A673 (cell line): ENCODE measurements at regions not wholly inside any gene's neighbourhood (a gene's known extent, or its start where the extent isn't known, plus 50 kb on each side); places are given as distances from the start of the nearest gene placed in this dataset.

ENCODE experiments used
- BruUV-seq: library from RNA; stranded (reverse); fragments of 400-500 nt; replicated peaks from 2 replicates; lab custom pipeline; 2021; lab: Mats Ljungman, UMichigan
- CTCF ChIA-PET: fragments of 300-600 bp; sonication (Branson Sonifier 250); formaldehyde crosslinking; loops from one replicate; lab custom pipeline; 2022; ENCODE audit warnings: antibody characterized with exemption; lab: Charles Lee
- POLR2A ChIA-PET: fragments of 300-600 bp; sonication (Branson Sonifier 250); formaldehyde crosslinking; loops from one replicate; lab custom pipeline; 2022; ENCODE audit warnings: antibody characterized with exemption; ENCODE audit not compliant: low non-redundant PET; lab: Charles Lee
- DNase-seq: peaks from one replicate; pipeline ENCODE4 v3.0.0-alpha.2; 2015; ENCODE audit warnings: low spot score
- H3K27ac ChIP-seq: fragments of 200-600 bp; sonication (generic); 2 replicates; pipeline ENCODE4 v1.5.1; 2016; ENCODE audit warnings: mixed run types, low read depth, mild to moderate bottlenecking, mixed read lengths, antibody characterized with exemption, low read length; ENCODE audit not compliant: poor library complexity, severe bottlenecking
- H3K27me3 ChIP-seq: fragments of 200-600 bp; sonication (generic); replicated peaks from 2 replicates; pipeline ENCODE4 v1.6.1; 2017; ENCODE audit warnings: mixed run types, low read depth, mild to moderate bottlenecking, mixed read lengths, antibody characterized with exemption, low read length; ENCODE audit not compliant: insufficient read depth, poor library complexity
- H3K36me3 ChIP-seq: fragments of 200-600 bp; sonication (generic); 2 replicates; pipeline ENCODE4 v1.6.1; 2016; ENCODE audit warnings: mixed run types, mild to moderate bottlenecking, mixed read lengths, antibody characterized with exemption, low read length; ENCODE audit not compliant: insufficient read depth, poor library complexity, severe bottlenecking
- H3K4me1 ChIP-seq: fragments of 200-600 bp; sonication (generic); 2 replicates; pipeline ENCODE4 v1.6.1; 2017; ENCODE audit warnings: mixed run types, mild to moderate bottlenecking, mixed read lengths, antibody characterized with exemption, low read length; ENCODE audit not compliant: insufficient read depth, poor library complexity, severe bottlenecking
- H3K4me3 ChIP-seq: fragments of 200-600 bp; sonication (generic); 2 replicates; pipeline ENCODE4 v1.5.1; 2016; ENCODE audit warnings: low read depth, mixed run types, mild to moderate bottlenecking, mixed read lengths, low read length; ENCODE audit not compliant: poor library complexity, severe bottlenecking
- H3K9me3 ChIP-seq: fragments of 200-600 bp; sonication (generic); 2 replicates; pipeline ENCODE4 v1.6.1; 2016; ENCODE audit warnings: mixed run types, low read depth, mild to moderate bottlenecking, mixed read lengths, antibody characterized with exemption, low read length; ENCODE audit not compliant: poor library complexity, severe bottlenecking
- CTCF ChIP-seq: fragments of 300-800, 200-600 bp; sonication (generic); conservative IDR thresholded peaks from 2 replicates; pipeline ENCODE4 v1.5.1; 2017; ENCODE audit warnings: low read depth, mild to moderate bottlenecking, antibody characterized with exemption, low read length, moderate library complexity, mixed read lengths
- EZH2 ChIP-seq: fragments of 200-600 bp; sonication (generic); IDR thresholded peaks from 2 replicates; pipeline ENCODE4 v1.6.1; 2017; ENCODE audit warnings: borderline replicate concordance, low read depth, mild to moderate bottlenecking, mixed read lengths, antibody characterized with exemption, low read length; ENCODE audit not compliant: poor library complexity, severe bottlenecking
- intact Hi-C: fragments of 100-400 bp; cut with micrococcal nuclease; formaldehyde crosslinking; loops from one replicate; pipeline ENCODE4 v1.10.0; 2022; ENCODE audit not compliant: unreplicated experiment

- no peaks in the 10 kb centered on the region for H3K4me1 ChIP-seq
- H3K27me3 ChIP-seq: no peaks in the 10 kb centered on the region
- DNase-seq: no peak
- BruUV-seq: no TSS peak
- intact Hi-C loops: loop anchor here (10.0 kb wide), 1 partner anchor 206 kb away; no protein-coding TSS in a partner anchor
- no peak overlapping the region for H3K27ac ChIP-seq
- H3K4me3 ChIP-seq: no peak overlapping the region
- no peaks in the 10 kb centered on the region for H3K36me3 ChIP-seq
- H3K9me3 ChIP-seq: no peaks in the 10 kb centered on the region
- ChIA-PET POLR2A (no interaction called here), CTCF (no interaction called here)
- TF ChIP-seq CTCF: no peak
- TF ChIP-seq EZH2: no peak
These were observed 299.3 kb downstream of the ANXA1 start for GRCh38 chr9:73451003-73451402.

GRCh38 chr9:73459817-73460216 is 308.2 kb downstream of the ANXA1 start:
- H3K9me3 ChIP-seq: no peaks in the 10 kb centered on the region
- CTCF ChIA-PET: no interaction called here
- no peak overlapping the region for H3K27ac ChIP-seq
- POLR2A ChIA-PET: no interaction called here
- peaks cover 11% of the 10 kb centered on the region for H3K27me3 ChIP-seq
- intact Hi-C loops: loop anchor here (10.0 kb wide), 1 partner anchor 215 kb away; no protein-coding TSS in a partner anchor
- TF ChIP-seq CTCF: no peak
- no peak for TF ChIP-seq EZH2
- no TSS peak for BruUV-seq
- no peaks in the 10 kb centered on the region for H3K4me1 ChIP-seq
- H3K4me3 ChIP-seq: no peak overlapping the region
- no peak for DNase-seq
- H3K36me3 ChIP-seq: no peaks in the 10 kb centered on the region

- Histone ChIP-seq H3K27ac (no peak overlapping the region), H3K4me1 (no peaks in the 10 kb centered on the region), H3K4me3 (no peak overlapping the region), H3K36me3 (no peaks in the 10 kb centered on the region), H3K9me3 (no peaks in the 10 kb centered on the region), H3K27me3 (no peaks in the 10 kb centered on the region)
- ChIA-PET CTCF (no interaction called here), POLR2A (no interaction called here)
- no TSS peak for BruUV-seq
- TF ChIP-seq CTCF (no peak), EZH2 (no peak)
- no peak for DNase-seq
- intact Hi-C loops: no loop called here
These were observed 317.1 kb downstream of the ANXA1 start for GRCh38 chr9:73468716-73469115.
